ENCODE measurements at regions not wholly inside any gene's neighbourhood (a gene's known extent, or its start where the extent isn't known, plus 50 kb on each side); places are given as distances from the start of the nearest gene placed in this dataset.
A peak's percentile ranks its signal among the peaks of the same experiment; 100 is the strongest.

GRCh38 chr20:23257848-23258746 lies 92.5 kb upstream of the NXT1 start:
- intact Hi-C loops (cut with DNase I) = loop anchor here (5.0 kb wide), 1 partner anchor 34 kb away; no protein-coding TSS in a partner anchor
- ATAC-seq (peak; percentile 44), DNase-seq (ENCODE audit: missing footprints) (no peak)

GRCh38 chr20:23257106-23257761 lies 93.4 kb upstream of the NXT1 start:
- intact Hi-C loops (cut with DNase I) = loop anchor here (5.0 kb wide), 1 partner anchor 35 kb away; no protein-coding TSS in a partner anchor

GRCh38 chr20:23255716-23256385 lies 94.7 kb upstream of the NXT1 start:
- DNase-seq (ENCODE audit: missing footprints) = no peak
- no peak for ATAC-seq

More at GRCh38 chr20:23257106-23257761, 93.4 kb upstream of the NXT1 start:
- ATAC-seq = peak; percentile 13
- no peak for DNase-seq (ENCODE audit: missing footprints)

GRCh38 chr20:23255106-23255505 lies 95.5 kb upstream of the NXT1 start:
- ATAC-seq = no peak
- DNase-seq (ENCODE audit: missing footprints) = no peak
- intact Hi-C loops (cut with DNase I) = loop anchor here (5.0 kb wide), 1 partner anchor 37 kb away; no protein-coding TSS in a partner anchor

More at GRCh38 chr20:23255716-23256385, 94.7 kb upstream of the NXT1 start:
- intact Hi-C loops (cut with DNase I) = loop anchor here (5.0 kb wide), 1 partner anchor 36 kb away; no protein-coding TSS in a partner anchor

GRCh38 chr20:23254505-23254904 lies 96.1 kb upstream of the NXT1 start:
- ATAC-seq (no peak), DNase-seq (ENCODE audit: missing footprints) (no peak)
- intact Hi-C loops (cut with DNase I) = no loop called here

GRCh38 chr20:23254034-23254433 lies 96.6 kb upstream of the NXT1 start:
- no peak for ATAC-seq
- DNase-seq (ENCODE audit: missing footprints) = no peak
- intact Hi-C loops (cut with DNase I) = no loop called here

- no peak for ATAC-seq
- intact Hi-C loops (cut with DNase I) = no loop called here
Measured at GRCh38 chr20:23253524-23253923, 97.1 kb upstream of the NXT1 start.

GRCh38 chr20:23251779-23252178 lies 98.8 kb upstream of the NXT1 start:
- DNase-seq (ENCODE audit: missing footprints) (no peak), ATAC-seq (no peak)
- intact Hi-C loops (cut with DNase I) = no loop called here

More at GRCh38 chr20:23253524-23253923, 97.1 kb upstream of the NXT1 start:
- DNase-seq (ENCODE audit: missing footprints) = no peak

- ATAC-seq (no peak), DNase-seq (ENCODE audit: missing footprints) (no peak)
- intact Hi-C loops (cut with DNase I) = loop anchor here (5.0 kb wide), 1 partner anchor 93 kb away; no protein-coding TSS in a partner anchor
Measured at GRCh38 chr20:23249541-23249940, 101.0 kb upstream of the NXT1 start.

GRCh38 chr20:23248461-23248882 lies 102.1 kb upstream of the NXT1 start:
- ATAC-seq (no peak), DNase-seq (ENCODE audit: missing footprints) (no peak)
- intact Hi-C loops (cut with DNase I) = loop anchor here (5.0 kb wide), 1 partner anchor 94 kb away; no protein-coding TSS in a partner anchor

GRCh38 chr20:23246717-23247664 lies 103.6 kb upstream of the NXT1 start:
- DNase-seq (ENCODE audit: missing footprints) (no peak), ATAC-seq (peak; percentile 68)
- intact Hi-C loops (cut with DNase I) = loop anchor here (5.0 kb wide), 1 partner anchor 95 kb away; no protein-coding TSS in a partner anchor

- ATAC-seq (peak; percentile 61), DNase-seq (ENCODE audit: missing footprints) (peak; percentile 78)
- intact Hi-C loops (cut with DNase I) = loop anchor here (5.0 kb wide), 1 partner anchor 97 kb away; no protein-coding TSS in a partner anchor
Measured at GRCh38 chr20:23245553-23246181, 104.9 kb upstream of the NXT1 start.

- DNase-seq (ENCODE audit: missing footprints) = no peak
- ATAC-seq = no peak
- intact Hi-C loops (cut with DNase I) = loop anchor here (5.0 kb wide), 1 partner anchor 97 kb away; no protein-coding TSS in a partner anchor
Measured at GRCh38 chr20:23244916-23245552, 105.6 kb upstream of the NXT1 start.

GRCh38 chr20:23244156-23244915 lies 106.3 kb upstream of the NXT1 start:
- intact Hi-C loops (cut with DNase I) = no loop called here
- no peak for DNase-seq (ENCODE audit: missing footprints)

GRCh38 chr20:23243791-23244155 lies 106.8 kb upstream of the NXT1 start:
- intact Hi-C loops (cut with DNase I) = no loop called here
- DNase-seq (ENCODE audit: missing footprints) (no peak), ATAC-seq (no peak)

More at GRCh38 chr20:23244156-23244915, 106.3 kb upstream of the NXT1 start:
- peak; percentile 57 for ATAC-seq

GRCh38 chr20:23242556-23243180 lies 107.9 kb upstream of the NXT1 start:
- DNase-seq (ENCODE audit: missing footprints) (no peak), ATAC-seq (no peak)
- intact Hi-C loops (cut with DNase I) = no loop called here
